ENCODE measurements at regions not wholly inside any gene's neighbourhood (a gene's known extent, or its start where the extent isn't known, plus 50 kb on each side); places are given as distances from the start of the nearest gene placed in this dataset.

DNA sequence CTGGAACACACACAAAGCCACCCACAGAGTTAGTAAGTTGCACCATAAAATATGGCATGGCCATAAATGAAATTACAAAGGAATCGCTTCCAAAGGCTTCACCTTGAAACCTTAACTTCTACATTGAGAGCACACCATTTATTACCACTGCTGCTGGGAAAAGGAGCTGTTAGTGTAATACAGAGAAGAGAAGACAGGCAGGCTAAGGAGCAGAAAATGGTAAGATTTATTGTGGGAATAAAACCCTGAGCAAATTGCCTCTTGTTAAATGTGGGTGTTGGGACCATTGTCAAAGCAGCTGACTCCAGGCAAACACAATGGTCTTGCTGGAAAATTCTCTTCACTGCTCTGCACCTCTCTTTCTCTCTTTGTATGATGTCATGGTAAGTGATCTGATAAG lies 79.2 kb upstream of the NHS start:
- TF ChIP-seq POLR2A (IDR thresholded peaks at IDR 0.05; ENCODE audit: low read length) (no peak), GATA1 (IDR thresholded peaks at IDR 0.05; ENCODE audit: low read depth, low read length) (no peak)

All from erythroblast (primary cell).